GM12872 (cell line): ENCODE measurements at regions not wholly inside any gene's neighbourhood (a gene's known extent, or its start where the extent isn't known, plus 50 kb on each side); places are given as distances from the start of the nearest gene placed in this dataset.

Source experiments
- TF ChIP-seq, protein P1 (sequence below): IDR thresholded peaks from 3 replicates; pipeline ENCODE4 v1.5.1; 2011; ENCODE audit warnings: low read depth, mild to moderate bottlenecking, low read length, moderate library complexity; ENCODE audit not compliant: insufficient read depth

DNA sequence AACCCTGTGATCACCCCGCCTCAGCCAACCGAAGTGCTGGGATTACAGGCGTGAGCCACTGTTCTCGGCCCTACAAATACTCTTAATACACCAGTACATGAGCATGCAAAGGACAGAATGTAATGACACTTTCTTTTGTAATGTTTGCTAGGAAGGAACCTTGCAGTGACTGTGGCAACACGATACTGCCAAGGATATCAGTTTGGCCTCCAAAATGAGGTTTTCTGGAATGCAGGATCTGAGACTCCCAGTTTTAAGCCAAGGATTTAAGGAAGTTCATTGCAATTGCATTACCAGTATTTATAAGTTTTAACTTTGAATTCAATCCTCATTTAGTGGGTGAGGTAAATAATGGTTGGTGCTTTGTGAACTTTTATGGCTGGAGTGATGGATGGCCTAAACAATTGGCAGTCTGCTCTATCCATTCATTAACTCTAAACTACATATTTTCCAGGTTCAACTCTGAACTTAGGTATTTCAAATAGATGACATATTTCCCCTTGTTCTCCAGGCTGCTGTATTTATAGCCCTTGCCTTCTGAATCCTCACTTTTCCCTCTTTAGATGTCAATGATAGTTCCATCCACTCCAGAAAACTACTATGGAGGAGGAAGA, 330.3 kb downstream of the C11orf87 start:
- TF ChIP-seq, protein P1, sequence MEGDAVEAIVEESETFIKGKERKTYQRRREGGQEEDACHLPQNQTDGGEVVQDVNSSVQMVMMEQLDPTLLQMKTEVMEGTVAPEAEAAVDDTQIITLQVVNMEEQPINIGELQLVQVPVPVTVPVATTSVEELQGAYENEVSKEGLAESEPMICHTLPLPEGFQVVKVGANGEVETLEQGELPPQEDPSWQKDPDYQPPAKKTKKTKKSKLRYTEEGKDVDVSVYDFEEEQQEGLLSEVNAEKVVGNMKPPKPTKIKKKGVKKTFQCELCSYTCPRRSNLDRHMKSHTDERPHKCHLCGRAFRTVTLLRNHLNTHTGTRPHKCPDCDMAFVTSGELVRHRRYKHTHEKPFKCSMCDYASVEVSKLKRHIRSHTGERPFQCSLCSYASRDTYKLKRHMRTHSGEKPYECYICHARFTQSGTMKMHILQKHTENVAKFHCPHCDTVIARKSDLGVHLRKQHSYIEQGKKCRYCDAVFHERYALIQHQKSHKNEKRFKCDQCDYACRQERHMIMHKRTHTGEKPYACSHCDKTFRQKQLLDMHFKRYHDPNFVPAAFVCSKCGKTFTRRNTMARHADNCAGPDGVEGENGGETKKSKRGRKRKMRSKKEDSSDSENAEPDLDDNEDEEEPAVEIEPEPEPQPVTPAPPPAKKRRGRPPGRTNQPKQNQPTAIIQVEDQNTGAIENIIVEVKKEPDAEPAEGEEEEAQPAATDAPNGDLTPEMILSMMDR = no peak

DNA sequence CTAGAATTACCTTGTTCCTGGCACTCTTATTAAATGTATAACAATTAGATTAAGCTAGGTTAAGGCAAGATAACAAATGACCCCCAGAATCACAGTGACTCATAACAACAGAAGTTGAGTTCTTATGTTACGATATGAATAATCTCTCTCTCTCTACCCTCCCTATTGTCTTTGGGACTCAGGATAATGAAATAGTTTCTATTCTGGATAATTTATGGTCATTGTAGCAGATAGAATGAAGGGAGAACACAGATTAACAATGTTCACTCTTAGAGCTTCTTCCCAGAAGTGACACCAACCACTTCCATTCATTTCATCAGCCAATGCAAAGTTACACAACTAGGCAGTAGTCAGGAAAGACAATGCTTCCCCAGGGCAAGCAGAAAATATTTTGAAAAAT, 334.5 kb downstream of the C11orf87 start:
- TF ChIP-seq, protein P1 = no peak

DNA sequence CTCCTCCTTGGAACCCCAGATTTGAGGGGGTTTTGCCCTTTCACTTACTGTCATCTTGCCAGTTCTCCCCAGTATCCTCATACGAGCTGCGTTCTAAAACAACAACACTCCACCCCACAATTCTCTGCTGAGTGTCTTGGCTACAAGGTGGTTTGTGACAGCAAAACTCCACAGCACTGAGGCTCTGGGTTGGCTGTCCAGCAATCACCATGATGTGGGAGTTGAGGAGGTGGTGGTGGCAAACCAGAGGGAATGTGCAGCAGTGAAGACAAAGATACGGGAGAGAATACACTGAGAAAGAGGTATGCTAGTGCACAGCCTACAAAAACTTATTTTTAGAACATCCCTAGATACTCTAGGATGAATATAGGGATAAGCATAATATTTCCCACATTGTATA, 335.0 kb downstream of the C11orf87 start:
- TF ChIP-seq, protein P1 = no peak

DNA sequence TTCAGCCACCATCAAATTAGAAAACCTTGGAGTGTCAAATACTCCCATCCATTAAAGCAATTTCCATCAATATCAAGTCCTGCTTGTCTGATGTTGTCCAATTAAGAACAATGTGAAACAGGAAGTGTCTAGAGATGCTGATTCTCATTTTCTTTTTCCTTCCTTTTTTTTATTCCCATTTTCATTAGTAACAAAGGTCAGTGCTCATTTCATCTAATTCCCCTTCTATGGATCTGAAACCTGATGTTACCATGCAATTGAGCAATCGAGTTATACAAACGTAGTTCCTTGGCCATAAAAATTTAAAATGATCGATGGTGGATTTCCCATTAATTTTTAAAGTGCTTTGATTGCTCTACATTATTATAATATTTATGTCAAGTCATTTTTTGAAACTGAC, 330.6 kb upstream of the ZC3H12C start:
- TF ChIP-seq, protein P1 = no peak

DNA sequence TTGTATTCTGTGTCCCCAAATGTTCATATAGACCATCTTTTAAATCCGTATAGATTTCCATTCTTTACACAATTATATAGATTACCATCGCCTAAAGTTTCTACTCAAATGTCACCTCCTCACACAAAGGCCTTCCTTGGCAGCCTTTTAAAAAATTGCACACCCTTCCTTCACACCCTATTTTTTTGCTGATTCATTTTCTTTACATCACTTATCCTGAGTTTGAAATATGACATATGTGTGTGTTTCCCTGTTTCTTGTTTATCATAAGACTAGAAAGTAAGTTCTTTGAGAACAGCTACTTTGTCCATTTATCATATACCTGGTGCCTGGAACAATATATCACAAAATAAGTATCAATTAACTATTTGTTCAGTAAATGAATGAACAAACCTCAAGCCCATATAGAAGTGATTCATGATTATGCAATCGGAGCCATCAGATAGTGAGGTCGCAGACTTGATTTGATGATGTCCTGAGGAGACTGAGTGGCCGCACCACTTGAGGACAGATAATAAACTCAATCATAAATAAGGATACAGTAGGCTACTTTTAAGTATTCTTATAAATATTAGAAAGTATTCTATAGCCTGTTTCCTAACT, 327.4 kb upstream of the ZC3H12C start:
- TF ChIP-seq, protein P1 = no peak

DNA sequence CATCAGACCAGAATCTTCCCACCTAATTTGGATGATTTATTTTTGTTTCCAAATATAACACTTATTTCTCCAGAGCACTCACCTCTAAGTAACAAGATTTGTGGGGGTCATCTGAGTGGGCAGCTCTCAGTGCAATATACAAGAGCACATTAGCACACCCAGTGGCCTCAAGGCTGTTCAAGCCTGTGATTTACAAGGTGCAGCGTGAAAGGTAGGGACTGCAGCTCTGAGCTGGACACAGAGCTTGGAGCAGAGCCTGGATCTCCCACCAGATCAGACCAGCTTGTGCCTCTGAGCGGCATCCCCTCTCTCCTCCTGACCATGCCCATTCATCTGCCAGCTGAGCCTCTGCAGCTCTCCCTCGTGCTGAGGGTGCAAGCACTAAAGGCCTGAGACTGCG, 323.3 kb upstream of the ZC3H12C start:
- TF ChIP-seq, protein P1 = no peak

DNA sequence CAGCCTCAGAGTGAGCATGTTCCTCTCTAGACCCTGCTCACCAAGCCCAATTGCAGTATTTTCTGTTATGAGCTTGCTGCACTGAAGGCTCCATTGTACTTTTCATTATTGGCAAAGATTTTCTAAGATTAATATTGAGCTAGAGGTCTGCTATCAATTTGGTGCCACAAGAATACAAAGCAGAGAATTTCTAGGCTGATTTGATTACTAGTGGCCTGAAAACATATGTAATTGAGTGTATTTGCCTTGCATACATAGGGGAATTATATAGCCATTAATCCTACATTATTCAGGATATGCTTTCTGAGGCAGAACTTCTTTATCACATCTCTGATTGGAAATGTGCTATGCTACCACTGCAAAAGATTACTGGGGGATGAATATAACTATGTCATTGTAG, 322.9 kb upstream of the ZC3H12C start:
- TF ChIP-seq, protein P1 = no peak
